Panc1 (cell line): ENCODE measurements at regions not wholly inside any gene's neighbourhood (a gene's known extent, or its start where the extent isn't known, plus 50 kb on each side); places are given as distances from the start of the nearest gene placed in this dataset.

Experiments used
- ATAC-seq: fragments of 200-7000 bp; cut with Tn5 transposase; 2 replicates; pipeline ENCODE4 v1.9.1; 2020; ENCODE audit warnings: mild to moderate bottlenecking, moderate library complexity
- BruUV-seq: library from RNA; stranded (reverse); fragments of 400-500 nt; replicated peaks from 2 replicates; lab custom pipeline; 2021; lab: Mats Ljungman, UMichigan
- CTCF ChIA-PET: fragments of 300-600 bp; sonication (Branson Sonifier 250); formaldehyde crosslinking; loops from one replicate; lab custom pipeline; 2022; ENCODE audit warnings: antibody characterized with exemption; lab: Charles Lee
- POLR2A ChIA-PET: fragments of 300-600 bp; sonication (Branson Sonifier 250); formaldehyde crosslinking; loops from one replicate; lab custom pipeline; 2022; ENCODE audit warnings: antibody characterized with exemption; lab: Charles Lee
- DNase-seq: peaks from one replicate; pipeline ENCODE4 v3.0.0-alpha.2; 2010; ENCODE audit warnings: low read depth, low spot score
- H3K27ac ChIP-seq: 2 replicates; pipeline ENCODE4 v1.5.1; 2011; ENCODE audit warnings: mild to moderate bottlenecking, low read length, inconsistent platforms
- H3K27me3 ChIP-seq: fragments of 200-500 bp; sonication (Bioruptor generic); 2 replicates; pipeline ENCODE4 v1.6.0; 2014; ENCODE audit warnings: low read length, inconsistent platforms; ENCODE audit not compliant: control insufficient read depth, insufficient read depth
- H3K36me3 ChIP-seq: fragments of 200-500 bp; sonication (Bioruptor generic); 2 replicates; pipeline ENCODE4 v1.5.1; 2014; ENCODE audit warnings: inconsistent platforms, mild to moderate bottlenecking, low read length, moderate library complexity; ENCODE audit not compliant: control insufficient read depth, insufficient read depth
- H3K4me1 ChIP-seq: 2 replicates; pipeline ENCODE4 v1.5.1; 2011; ENCODE audit warnings: inconsistent platforms, mild to moderate bottlenecking, low read length, moderate library complexity; ENCODE audit not compliant: control insufficient read depth, insufficient read depth
- H3K4me3 ChIP-seq, 2 experiments: 2 replicates each; pipeline ENCODE4 v1.5.1; 2011 to 2012; ENCODE audit warnings: low read depth in 2 of 2, low read length in 2 of 2, mild to moderate bottlenecking in 2 of 2, inconsistent platforms in 1 of 2, moderate library complexity in 1 of 2
- H3K9me3 ChIP-seq: fragments of 200-500 bp; sonication (Bioruptor generic); 2 replicates; pipeline ENCODE4 v1.5.1; 2014; ENCODE audit warnings: low read depth, mild to moderate bottlenecking, inconsistent platforms, low read length, moderate library complexity; ENCODE audit not compliant: control insufficient read depth, insufficient read depth
- CTCF ChIP-seq: fragments of 450-650 bp; IDR thresholded peaks from 2 replicates; pipeline ENCODE4 v1.5.1; 2017; ENCODE audit warnings: mild to moderate bottlenecking
- POLR2AphosphoS5 ChIP-seq: IDR thresholded peaks from 2 replicates; pipeline ENCODE4 v1.6.1; 2012; ENCODE audit warnings: mild to moderate bottlenecking, low read depth, low read length, moderate library complexity
- REST ChIP-seq, 2 experiments: IDR thresholded peaks; 2 replicates each; pipeline ENCODE4 v1.6.1; 2011 to 2012; ENCODE audit warnings: low read depth in 2 of 2, control low read depth in 1 of 2, low read length in 1 of 2, mild to moderate bottlenecking in 1 of 2, moderate library complexity in 1 of 2; ENCODE audit not compliant: insufficient read depth in 1 of 2
- SIN3A ChIP-seq: IDR thresholded peaks from 2 replicates; pipeline ENCODE4 v1.6.1; 2012; ENCODE audit warnings: low read depth, mild to moderate bottlenecking, low read length, moderate library complexity, borderline replicate concordance; ENCODE audit not compliant: insufficient read depth
- TCF7L2 ChIP-seq: IDR thresholded peaks from 2 replicates; pipeline ENCODE4 v1.6.1; 2011; ENCODE audit warnings: mild to moderate bottlenecking, low read depth, low read length, inconsistent platforms
- in situ Hi-C: cut with HindIII; loops from 2 replicates; pipeline ENCODE4 v1.10.0; 2016; ENCODE audit warnings: low sequenced_read_pairs, low pct_unique_long_range_greater_than_20kb
- intact Hi-C: fragments of 100-400 bp; cut with micrococcal nuclease; formaldehyde crosslinking; loops from one replicate; pipeline ENCODE4 v1.10.0; 2022; ENCODE audit not compliant: unreplicated experiment

GRCh38 chr11:69390561-69390960 is 90.9 kb upstream of the LINC01488 start:
- ChIA-PET POLR2A (no interaction called here), CTCF (no interaction called here)
- in situ Hi-C loops: no loop called here
- Histone ChIP-seq H3K9me3 (peaks cover 9% of the 10 kb centered on the region), H3K4me3 (no peak overlapping the region), H3K27me3 (no peaks in the 10 kb centered on the region), H3K4me1 (no peaks in the 10 kb centered on the region), H3K36me3 (no peaks in the 10 kb centered on the region), H3K27ac (no peak overlapping the region)
- intact Hi-C loops: no loop called here
- no peak for TF ChIP-seq REST (IDR thresholded peaks at IDR 0.05; ENCODE audit: insufficient read depth in 1 of 2, low read depth in 2 of 2, low read length in 1 of 2)
- no peak for TF ChIP-seq TCF7L2
- TF ChIP-seq POLR2AphosphoS5: no peak
- TF ChIP-seq CTCF: no peak
- TF ChIP-seq SIN3A: no peak
- BruUV-seq: no TSS peak
- DNase-seq (no peak), ATAC-seq (no peak)

- H3K27ac ChIP-seq: no peak overlapping the region
- intact Hi-C loops: no loop called here
- no peaks in the 10 kb centered on the region for H3K36me3 ChIP-seq
- in situ Hi-C loops: no loop called here
- ChIA-PET POLR2A (no interaction called here), CTCF (no interaction called here)
- BruUV-seq: no TSS peak
- DNase-seq: no peak
- no peak overlapping the region for H3K4me3 ChIP-seq
- no peak for TF ChIP-seq REST (IDR thresholded peaks at IDR 0.05; ENCODE audit: insufficient read depth in 1 of 2, low read depth in 2 of 2, low read length in 1 of 2)
- no peak for TF ChIP-seq TCF7L2
- no peak for TF ChIP-seq POLR2AphosphoS5
- TF ChIP-seq SIN3A: no peak
- no peak for TF ChIP-seq CTCF
- no peak for ATAC-seq
- H3K4me1 ChIP-seq: no peaks in the 10 kb centered on the region
- H3K27me3 ChIP-seq: no peaks in the 10 kb centered on the region
- H3K9me3 ChIP-seq: peaks cover 9% of the 10 kb centered on the region
These were observed 90.0 kb upstream of the LINC01488 start for GRCh38 chr11:69391192-69392103.
